GM12873 (cell line): ENCODE measurements at regions not wholly inside any gene's neighbourhood (a gene's known extent, or its start where the extent isn't known, plus 50 kb on each side); places are given as distances from the start of the nearest gene placed in this dataset.
A peak's percentile ranks its signal among the peaks of the same experiment; 100 is the strongest.

ENCODE experiments used
- TF ChIP-seq, protein P1 (sequence below): IDR thresholded peaks from 2 replicates; pipeline ENCODE4 v1.5.1; 2012; ENCODE audit warnings: low read depth, mild to moderate bottlenecking, moderate library complexity, low read length, control low read depth; ENCODE audit not compliant: insufficient read depth; ENCODE audit errors: missing control alignments

DNA sequence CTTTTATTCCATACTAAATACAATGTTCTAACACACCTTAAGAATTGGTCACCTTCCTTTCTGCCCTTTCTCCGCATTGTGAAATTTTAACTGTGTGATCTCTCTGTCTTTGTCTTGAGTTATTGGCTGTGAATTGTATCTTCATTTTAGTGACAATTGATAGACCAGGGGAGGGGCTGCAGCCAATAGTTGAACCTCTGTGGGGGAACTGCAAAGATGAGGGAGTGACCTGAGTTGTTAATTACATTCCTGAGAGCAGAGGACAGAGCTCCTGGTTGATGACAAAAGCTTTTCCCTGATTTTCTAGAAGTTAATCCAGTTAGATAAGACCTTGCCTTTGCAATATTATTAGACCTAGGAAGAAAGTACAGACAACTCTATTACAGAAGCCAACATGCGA is 1535.7 kb downstream of the BRINP3 start:
- TF ChIP-seq, protein P1, sequence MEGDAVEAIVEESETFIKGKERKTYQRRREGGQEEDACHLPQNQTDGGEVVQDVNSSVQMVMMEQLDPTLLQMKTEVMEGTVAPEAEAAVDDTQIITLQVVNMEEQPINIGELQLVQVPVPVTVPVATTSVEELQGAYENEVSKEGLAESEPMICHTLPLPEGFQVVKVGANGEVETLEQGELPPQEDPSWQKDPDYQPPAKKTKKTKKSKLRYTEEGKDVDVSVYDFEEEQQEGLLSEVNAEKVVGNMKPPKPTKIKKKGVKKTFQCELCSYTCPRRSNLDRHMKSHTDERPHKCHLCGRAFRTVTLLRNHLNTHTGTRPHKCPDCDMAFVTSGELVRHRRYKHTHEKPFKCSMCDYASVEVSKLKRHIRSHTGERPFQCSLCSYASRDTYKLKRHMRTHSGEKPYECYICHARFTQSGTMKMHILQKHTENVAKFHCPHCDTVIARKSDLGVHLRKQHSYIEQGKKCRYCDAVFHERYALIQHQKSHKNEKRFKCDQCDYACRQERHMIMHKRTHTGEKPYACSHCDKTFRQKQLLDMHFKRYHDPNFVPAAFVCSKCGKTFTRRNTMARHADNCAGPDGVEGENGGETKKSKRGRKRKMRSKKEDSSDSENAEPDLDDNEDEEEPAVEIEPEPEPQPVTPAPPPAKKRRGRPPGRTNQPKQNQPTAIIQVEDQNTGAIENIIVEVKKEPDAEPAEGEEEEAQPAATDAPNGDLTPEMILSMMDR: no peak

DNA sequence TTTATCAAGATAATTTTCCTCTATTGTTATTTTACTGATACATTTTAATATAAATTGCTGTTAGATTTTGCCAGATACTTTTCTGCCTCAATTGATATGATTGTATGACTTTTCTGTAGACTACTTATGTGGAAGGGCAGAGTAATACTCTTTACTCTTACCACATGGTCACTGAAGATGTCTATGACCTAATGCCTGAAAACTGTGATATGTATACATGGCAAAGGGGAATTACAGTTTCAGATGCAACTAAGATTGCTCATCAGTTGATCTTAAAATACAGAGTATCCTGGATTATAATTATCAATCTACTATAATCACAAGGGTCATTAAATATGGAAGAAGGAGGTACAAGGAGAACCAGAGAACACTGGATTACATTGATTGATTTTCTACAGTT is 1528.0 kb downstream of the BRINP3 start:
- TF ChIP-seq, protein P1: no peak

DNA sequence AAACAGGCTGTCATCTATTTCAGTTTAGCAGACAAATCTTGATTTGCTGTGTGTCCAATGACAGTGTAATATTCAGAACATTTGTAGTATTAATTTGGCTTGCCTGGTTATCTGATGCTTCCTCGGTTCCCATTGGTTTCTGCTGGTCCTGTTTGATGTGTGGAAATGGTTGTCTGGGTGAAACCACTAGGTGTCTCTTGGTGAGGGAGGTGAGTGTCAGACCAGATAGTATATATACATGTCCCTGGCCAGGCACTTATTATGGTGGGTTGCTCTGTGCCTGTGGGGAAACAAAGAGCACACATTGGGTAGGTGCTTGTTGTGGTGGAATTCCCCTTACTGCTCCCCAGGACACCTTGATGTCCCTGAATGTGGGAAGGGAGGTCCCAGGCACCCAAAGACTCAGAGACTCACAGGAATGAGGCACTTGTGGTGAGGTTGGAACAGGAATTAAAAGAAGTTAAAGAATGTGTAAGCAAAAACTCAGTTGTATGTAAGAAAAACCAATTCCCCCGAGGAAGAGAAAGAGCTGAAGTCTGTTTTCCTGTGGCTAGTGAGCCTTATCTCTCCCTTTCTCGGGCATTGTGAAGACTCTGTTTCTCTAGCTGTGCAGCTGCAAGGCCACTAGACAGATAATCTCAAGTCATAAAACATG is 1519.1 kb downstream of the BRINP3 start:
- TF ChIP-seq, protein P1: peak; percentile 1

DNA sequence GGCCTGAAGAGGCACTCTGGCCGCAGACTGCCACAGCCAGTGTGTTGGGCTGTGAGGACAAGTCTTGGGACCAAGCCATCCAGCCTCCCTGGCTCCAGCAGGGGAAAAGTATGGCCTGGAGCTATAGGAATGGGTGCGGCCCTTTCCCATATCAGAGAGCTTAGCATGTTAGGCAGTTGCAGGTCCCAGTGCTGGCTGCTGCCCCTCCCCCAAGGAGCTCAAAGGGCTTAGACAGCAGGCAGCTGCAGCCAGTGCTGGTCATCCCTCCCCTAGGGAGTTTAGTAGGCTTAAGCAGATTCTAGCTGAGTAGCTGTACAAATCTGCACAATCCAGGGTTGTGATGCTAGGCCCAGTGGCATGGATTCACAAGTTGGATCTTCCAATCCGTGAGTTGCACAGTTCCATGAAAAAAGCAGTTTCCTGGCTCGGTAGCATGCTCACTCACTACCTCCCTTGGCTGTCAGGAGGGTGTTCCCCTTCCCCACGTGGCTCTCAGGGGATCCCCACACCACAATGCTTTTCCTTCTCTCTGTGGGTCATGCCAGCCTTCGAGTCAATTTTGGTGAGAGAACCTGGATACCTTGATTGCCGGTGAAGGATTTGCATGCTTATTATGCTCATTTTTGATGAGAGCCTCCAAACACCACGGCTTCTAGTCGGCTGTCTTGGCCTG is 1490.8 kb downstream of the BRINP3 start:
- TF ChIP-seq, protein P1: no peak

DNA sequence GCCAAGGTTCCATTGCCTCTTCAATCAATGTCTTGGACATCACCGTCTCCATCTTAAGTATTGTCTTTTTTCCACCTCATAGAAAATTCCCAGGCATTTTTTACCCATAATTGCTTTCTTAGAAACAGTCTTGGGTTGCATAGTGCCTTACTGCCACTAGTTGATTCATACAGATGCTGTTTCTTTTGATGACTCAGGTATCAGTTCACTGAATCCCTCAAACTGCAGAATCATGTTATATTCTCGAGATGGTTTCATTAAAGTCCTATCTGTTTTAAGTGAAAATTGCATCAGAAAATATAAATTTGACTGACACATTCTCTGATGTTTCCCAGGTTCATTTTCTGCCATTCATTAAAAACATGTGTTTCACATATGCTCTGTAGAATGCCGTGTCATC is 1489.1 kb downstream of the BRINP3 start:
- TF ChIP-seq, protein P1: no peak

DNA sequence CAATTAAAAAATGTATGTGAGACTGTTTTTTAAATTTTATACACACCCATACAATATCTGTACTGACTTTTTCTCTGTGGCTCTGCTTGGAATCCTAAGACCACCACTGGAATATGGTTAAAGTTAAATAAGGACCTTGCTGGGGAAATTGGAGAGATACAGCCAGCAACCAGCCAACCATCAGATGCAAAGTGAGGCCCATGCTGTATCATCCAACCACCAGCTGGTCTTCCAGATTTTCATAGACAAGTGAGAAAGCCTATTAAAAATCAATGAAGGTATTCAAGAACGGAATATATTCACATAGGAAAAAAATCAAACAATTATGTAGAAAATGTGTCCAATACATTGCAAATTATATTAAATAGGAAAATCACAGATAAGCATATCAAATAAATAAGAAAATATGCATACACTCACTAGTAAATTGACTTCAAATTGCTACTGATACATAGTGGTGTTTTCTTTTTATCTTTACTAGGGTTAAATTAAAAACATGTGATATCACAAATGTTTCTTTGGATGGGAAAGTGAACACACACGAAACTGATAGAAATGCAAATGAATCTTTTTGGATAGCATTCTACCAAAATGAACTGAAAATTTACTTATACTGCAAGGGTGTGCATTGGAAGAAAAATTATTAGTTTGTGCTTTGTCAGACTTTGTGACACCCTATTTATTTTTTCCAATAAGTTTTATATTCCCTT is 1486.3 kb downstream of the BRINP3 start:
- TF ChIP-seq, protein P1: no peak

DNA sequence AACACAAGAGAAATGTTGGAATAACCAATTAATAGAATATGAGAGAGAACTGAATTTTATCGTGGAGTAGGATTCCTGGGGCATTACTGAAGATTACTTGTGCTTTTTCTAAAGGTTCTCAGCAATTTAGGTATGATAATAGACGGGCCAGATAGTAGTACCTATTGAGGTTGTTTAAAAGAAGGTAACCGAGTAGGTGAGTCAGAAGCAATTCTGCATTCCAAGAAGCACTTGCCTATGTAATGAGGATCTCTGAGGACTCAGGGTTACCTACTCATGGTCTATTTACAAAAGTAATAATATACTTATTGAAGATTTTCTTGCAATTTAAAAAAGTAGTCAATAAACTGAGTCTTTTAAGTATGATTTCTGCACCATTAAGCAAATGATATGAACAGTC is 1469.8 kb downstream of the BRINP3 start:
- TF ChIP-seq, protein P1: no peak
